Effector memory CD4-positive, alpha-beta T cell (primary cell): ENCODE measurements at regions not wholly inside any gene's neighbourhood (a gene's known extent, or its start where the extent isn't known, plus 50 kb on each side); places are given as distances from the start of the nearest gene placed in this dataset.
"Not testable (repeated sequence)": the region's sequence is repeated elsewhere in the genome, so short reads cannot be mapped to it uniquely, and the experiment has no call there.

Experiments
- DNase-seq, 3 donors: peaks; one replicate each; pipeline ENCODE4 v3.0.0-alpha.2; 2020
- H3K27ac ChIP-seq: 2 replicates; pipeline ENCODE4 v1.7.0; 2013; ENCODE audit warnings: mild to moderate bottlenecking, low read length, moderate library complexity; ENCODE audit not compliant: insufficient read depth, poor library complexity, severe bottlenecking
- H3K27me3 ChIP-seq: replicated peaks from 2 replicates; pipeline ENCODE4 v1.7.0; 2013; ENCODE audit warnings: mild to moderate bottlenecking, low read length; ENCODE audit not compliant: insufficient read depth, control insufficient read depth, poor library complexity, severe bottlenecking
- H3K36me3 ChIP-seq: 2 replicates; pipeline ENCODE4 v1.7.0; 2013; ENCODE audit warnings: mild to moderate bottlenecking, low read length, moderate library complexity; ENCODE audit not compliant: control insufficient read depth, insufficient read depth
- H3K4me1 ChIP-seq: 2 replicates; pipeline ENCODE4 v1.7.0; 2013; ENCODE audit warnings: low read length, mild to moderate bottlenecking; ENCODE audit not compliant: control insufficient read depth, insufficient read depth, poor library complexity, severe bottlenecking
- H3K4me3 ChIP-seq: 2 replicates; pipeline ENCODE4 v1.7.0; 2013; ENCODE audit warnings: low read length, low read depth, mild to moderate bottlenecking; ENCODE audit not compliant: insufficient read depth, poor library complexity, severe bottlenecking
- H3K9me3 ChIP-seq: 2 replicates; pipeline ENCODE4 v1.7.0; 2013; ENCODE audit warnings: mild to moderate bottlenecking, low read length, moderate library complexity; ENCODE audit not compliant: control insufficient read depth

GRCh38 chr11:115981814-115982471, 477.7 kb upstream of the CADM1 start:
- no peaks in the 10 kb centered on the region for H3K4me1 ChIP-seq
- H3K27me3 ChIP-seq = no peaks in the 10 kb centered on the region
- H3K27ac ChIP-seq = no peak overlapping the region
- H3K9me3 ChIP-seq = no peaks in the 10 kb centered on the region
- no peak overlapping the region for H3K4me3 ChIP-seq
- DNase-seq = no peak
- no peaks in the 10 kb centered on the region for H3K36me3 ChIP-seq

GRCh38 chr11:115981104-115981481, 476.9 kb upstream of the CADM1 start:
- H3K4me3 ChIP-seq = no peak overlapping the region
- H3K36me3 ChIP-seq = no peaks in the 10 kb centered on the region
- no peaks in the 10 kb centered on the region for H3K9me3 ChIP-seq
- H3K27me3 ChIP-seq = no peaks in the 10 kb centered on the region
- H3K27ac ChIP-seq = no peak overlapping the region
- no peaks in the 10 kb centered on the region for H3K4me1 ChIP-seq
- no peak for DNase-seq

- no peaks in the 10 kb centered on the region for H3K27me3 ChIP-seq
- no peak overlapping the region for H3K27ac ChIP-seq
- no peaks in the 10 kb centered on the region for H3K4me1 ChIP-seq
- H3K36me3 ChIP-seq = no peaks in the 10 kb centered on the region
- DNase-seq = no peak
- no peaks in the 10 kb centered on the region for H3K9me3 ChIP-seq
- H3K4me3 ChIP-seq = no peak overlapping the region
Measured at GRCh38 chr11:115980337-115981103, 476.3 kb upstream of the CADM1 start.

GRCh38 chr11:115974703-115975102, 470.5 kb upstream of the CADM1 start:
- Histone ChIP-seq H3K27ac (no peak overlapping the region), H3K9me3 (no peaks in the 10 kb centered on the region), H3K4me1 (no peaks in the 10 kb centered on the region), H3K36me3 (no peaks in the 10 kb centered on the region), H3K27me3 (no peaks in the 10 kb centered on the region), H3K4me3 (no peak overlapping the region)
- no peak for DNase-seq

- H3K27ac ChIP-seq, H3K27me3 ChIP-seq, H3K4me3 ChIP-seq, H3K9me3 ChIP-seq, H3K36me3 ChIP-seq, DNase-seq, H3K4me1 ChIP-seq: not testable (repeated sequence)
Measured at GRCh38 chr11:115967203-115967602, 463.0 kb upstream of the CADM1 start.

- Histone ChIP-seq H3K4me3 (no peak overlapping the region), H3K9me3 (no peaks in the 10 kb centered on the region), H3K4me1 (no peaks in the 10 kb centered on the region), H3K27ac (no peak overlapping the region), H3K27me3 (no peaks in the 10 kb centered on the region), H3K36me3 (no peaks in the 10 kb centered on the region)
- no peak for DNase-seq
Measured at GRCh38 chr11:115965767-115966504, 461.7 kb upstream of the CADM1 start.

GRCh38 chr11:115964091-115964490, 459.9 kb upstream of the CADM1 start:
- Histone ChIP-seq H3K27ac (no peak overlapping the region), H3K4me1 (no peaks in the 10 kb centered on the region), H3K4me3 (no peak overlapping the region), H3K9me3 (no peaks in the 10 kb centered on the region), H3K36me3 (no peaks in the 10 kb centered on the region), H3K27me3 (peaks cover 4% of the 10 kb centered on the region)
- DNase-seq = no peak

GRCh38 chr11:115963156-115963555, 458.9 kb upstream of the CADM1 start:
- H3K27ac ChIP-seq = no peak overlapping the region

GRCh38 chr11:115961159-115962003, 457.2 kb upstream of the CADM1 start:
- Histone ChIP-seq H3K27ac (no peak overlapping the region), H3K27me3 (peaks cover 4% of the 10 kb centered on the region), H3K36me3 (no peaks in the 10 kb centered on the region), H3K9me3 (no peaks in the 10 kb centered on the region), H3K4me3 (no peak overlapping the region), H3K4me1 (no peaks in the 10 kb centered on the region)
- DNase-seq = no peak

More at GRCh38 chr11:115963156-115963555, 458.9 kb upstream of the CADM1 start:
- H3K9me3 ChIP-seq = no peaks in the 10 kb centered on the region
- no peaks in the 10 kb centered on the region for H3K36me3 ChIP-seq
- H3K27me3 ChIP-seq = peaks cover 4% of the 10 kb centered on the region
- no peak for DNase-seq
- H3K4me3 ChIP-seq = no peak overlapping the region
- H3K4me1 ChIP-seq = no peaks in the 10 kb centered on the region
